OCI-LY1 (cell line): ENCODE measurements at regions not wholly inside any gene's neighbourhood (a gene's known extent, or its start where the extent isn't known, plus 50 kb on each side); places are given as distances from the start of the nearest gene placed in this dataset.

Experiments used
- EZH2 ChIP-seq: fragments of 200-600 bp; sonication (generic), shearing (Covaris generic); IDR thresholded peaks from 2 replicates; pipeline ENCODE4 v1.8.0; 2017; ENCODE audit warnings: borderline replicate concordance, mixed run types, mild to moderate bottlenecking, antibody characterized with exemption, low read length, moderate library complexity, mixed read lengths
- TF ChIP-seq, protein P1 (sequence below): fragments of 200-600 bp; sonication (generic), shearing (Covaris generic); IDR thresholded peaks from 2 replicates; pipeline ENCODE4 v1.5.1; 2017; ENCODE audit warnings: mild to moderate bottlenecking, antibody characterized with exemption, low read length, moderate library complexity, mixed read lengths

DNA sequence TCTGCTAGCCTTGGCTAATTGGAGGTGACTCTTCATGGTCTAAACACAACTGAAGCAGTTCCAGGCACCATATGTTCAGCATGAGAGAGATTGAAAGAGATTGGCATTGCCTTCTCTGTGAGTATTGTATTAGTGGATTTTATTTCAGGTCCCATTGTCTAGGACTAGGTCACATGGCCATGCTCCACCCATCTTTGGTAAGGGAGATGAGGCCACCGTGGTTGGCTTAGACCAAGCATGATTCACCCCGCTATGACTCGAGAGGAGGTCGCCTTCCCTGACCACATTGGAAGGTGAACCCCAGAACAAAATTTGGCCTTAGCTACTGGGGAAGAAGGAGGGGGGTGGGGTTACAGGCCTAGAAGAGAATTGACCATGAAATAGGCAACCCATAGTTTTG is 109.9 kb upstream of the BCOR start:
- TF ChIP-seq, protein P1, sequence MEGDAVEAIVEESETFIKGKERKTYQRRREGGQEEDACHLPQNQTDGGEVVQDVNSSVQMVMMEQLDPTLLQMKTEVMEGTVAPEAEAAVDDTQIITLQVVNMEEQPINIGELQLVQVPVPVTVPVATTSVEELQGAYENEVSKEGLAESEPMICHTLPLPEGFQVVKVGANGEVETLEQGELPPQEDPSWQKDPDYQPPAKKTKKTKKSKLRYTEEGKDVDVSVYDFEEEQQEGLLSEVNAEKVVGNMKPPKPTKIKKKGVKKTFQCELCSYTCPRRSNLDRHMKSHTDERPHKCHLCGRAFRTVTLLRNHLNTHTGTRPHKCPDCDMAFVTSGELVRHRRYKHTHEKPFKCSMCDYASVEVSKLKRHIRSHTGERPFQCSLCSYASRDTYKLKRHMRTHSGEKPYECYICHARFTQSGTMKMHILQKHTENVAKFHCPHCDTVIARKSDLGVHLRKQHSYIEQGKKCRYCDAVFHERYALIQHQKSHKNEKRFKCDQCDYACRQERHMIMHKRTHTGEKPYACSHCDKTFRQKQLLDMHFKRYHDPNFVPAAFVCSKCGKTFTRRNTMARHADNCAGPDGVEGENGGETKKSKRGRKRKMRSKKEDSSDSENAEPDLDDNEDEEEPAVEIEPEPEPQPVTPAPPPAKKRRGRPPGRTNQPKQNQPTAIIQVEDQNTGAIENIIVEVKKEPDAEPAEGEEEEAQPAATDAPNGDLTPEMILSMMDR = no peak
- no peak for TF ChIP-seq EZH2
